Hepatic stellate cell (primary cell): ENCODE measurements at regions not wholly inside any gene's neighbourhood (a gene's known extent, or its start where the extent isn't known, plus 50 kb on each side); places are given as distances from the start of the nearest gene placed in this dataset.

Experiments
- DNase-seq: peaks from one replicate; pipeline ENCODE4 v3.0.0; 2011; ENCODE audit warnings: low spot score

DNA sequence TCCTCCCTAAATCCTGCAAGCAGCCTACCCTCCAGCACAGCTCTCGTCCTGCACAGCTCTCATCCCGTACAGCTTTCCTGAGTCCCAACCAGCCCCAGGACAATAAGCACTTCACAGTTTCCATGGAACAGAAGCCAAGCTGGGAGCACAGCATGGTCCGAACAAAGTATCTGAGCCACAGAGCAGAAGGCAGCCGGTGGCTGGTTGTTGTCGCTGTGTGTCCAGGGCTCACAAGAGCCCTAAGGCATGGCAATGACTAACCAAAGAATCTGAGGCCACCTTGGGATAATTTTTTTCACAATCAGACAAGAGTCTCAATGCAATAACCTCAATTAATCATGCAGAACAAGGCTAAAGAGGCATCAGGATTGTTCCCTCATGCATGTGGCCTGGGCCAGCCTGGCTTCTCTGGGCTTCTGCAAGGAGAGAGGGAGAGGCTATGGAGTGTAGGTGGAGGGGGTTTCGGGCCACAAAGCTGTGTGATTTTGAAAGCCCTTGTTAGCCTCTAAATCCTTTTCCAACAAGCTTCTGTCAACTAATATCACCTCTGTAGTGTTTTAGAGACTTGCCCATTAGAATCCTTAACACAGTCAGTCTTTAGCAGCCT is 323.4 kb downstream of the PIK3R1 start:
- DNase-seq, result no peak

DNA sequence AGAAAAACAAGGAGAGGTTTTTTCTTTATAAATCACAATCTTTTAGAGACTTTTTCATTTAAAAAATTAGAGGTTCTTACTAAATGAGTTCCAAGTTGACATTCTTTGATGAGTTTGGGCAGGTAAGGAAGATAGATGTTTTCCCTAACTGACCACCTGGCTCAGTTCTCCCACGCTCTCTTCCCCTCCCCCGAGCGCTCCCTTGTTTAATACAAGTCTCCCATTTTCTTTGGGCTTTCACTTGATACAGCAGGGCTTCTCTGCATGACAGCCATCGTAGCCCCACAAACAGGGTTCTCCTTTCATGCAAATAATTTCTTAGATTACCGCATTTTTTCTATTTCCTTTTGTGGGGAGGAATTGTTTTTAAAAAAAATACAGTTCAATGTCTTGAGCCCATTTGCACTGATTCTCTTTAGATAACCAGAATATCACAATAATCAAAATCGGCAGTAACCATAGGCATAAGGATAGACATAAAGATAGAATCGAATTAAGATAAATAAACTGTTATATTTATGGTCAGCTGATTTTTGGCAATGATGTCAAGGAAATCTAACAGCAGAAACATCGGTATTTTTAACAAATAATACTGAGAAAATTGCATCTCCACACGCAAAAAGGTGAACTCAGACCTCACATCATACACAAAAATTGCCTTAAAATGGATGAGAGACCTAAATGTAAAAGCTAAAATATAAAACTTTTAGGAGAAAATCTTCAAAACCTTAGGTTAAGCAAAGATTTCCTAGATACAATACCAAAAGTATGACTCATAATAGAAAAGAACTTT is 325.4 kb downstream of the PIK3R1 start:
- no peak for DNase-seq

DNA sequence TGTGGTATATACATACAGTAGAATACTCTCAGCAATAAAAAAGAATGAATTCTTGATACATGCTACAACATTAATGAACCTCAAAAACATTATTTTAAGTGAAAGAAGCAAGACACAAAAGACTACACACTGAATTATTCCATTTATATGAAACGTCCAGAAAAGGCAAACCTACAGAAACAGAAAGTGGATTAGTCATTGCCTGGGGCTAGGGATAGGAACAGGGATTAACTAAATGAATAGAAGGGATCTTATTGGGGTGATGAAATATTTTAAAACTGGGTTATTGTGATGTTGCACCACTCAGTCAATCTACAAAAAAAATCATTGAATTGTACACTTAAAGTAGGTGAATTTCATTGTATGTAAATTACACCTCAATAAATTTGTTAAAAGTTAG is 326.7 kb downstream of the PIK3R1 start:
- DNase-seq, result no peak

DNA sequence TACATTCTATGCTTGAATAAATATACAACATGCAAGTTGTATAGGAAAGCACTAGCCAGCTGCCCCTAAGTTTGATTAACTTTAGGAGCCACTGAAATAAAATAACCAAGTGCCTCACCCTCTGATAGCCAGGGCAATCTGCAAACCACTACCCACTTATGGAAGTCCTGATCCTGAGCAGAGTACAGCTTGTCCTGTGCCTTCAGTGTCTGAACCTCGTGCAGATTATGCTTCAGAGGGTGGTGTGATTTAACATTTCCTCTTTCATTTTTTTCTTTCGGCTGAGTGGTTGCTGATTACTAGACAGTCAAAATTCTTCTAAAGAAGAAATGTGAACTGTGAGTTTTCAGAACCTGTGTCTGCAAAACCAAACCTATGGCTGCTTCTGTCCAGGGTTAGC is 327.7 kb downstream of the PIK3R1 start:
- DNase-seq, result no peak

DNA sequence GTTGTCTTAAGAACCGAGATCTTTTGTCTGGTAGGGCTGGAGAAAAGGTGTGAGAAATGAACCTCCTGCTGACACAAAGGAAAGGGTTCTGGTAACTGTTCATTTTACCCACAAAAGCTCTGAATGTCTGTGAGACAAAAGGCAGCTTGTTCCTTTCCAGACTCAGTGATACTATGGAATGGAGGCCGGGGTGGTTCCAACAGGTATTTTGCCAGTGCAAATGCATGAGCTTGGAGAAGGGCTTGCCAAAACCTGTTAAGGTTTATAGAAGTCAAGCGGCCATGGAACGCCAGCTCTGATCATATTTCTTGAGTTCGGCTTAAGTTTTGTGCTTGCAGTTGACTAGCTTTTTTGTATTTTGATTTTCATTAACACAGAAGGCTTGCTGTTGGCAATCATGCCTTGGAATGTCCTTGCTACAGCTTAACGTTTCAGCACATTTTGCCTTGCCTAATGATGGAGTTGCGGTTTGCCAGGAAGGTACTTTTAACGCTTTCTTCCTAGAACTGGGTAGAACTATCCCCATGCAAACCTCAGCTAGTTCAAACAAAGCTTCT is 328.6 kb downstream of the PIK3R1 start:
- DNase-seq, result no peak

DNA sequence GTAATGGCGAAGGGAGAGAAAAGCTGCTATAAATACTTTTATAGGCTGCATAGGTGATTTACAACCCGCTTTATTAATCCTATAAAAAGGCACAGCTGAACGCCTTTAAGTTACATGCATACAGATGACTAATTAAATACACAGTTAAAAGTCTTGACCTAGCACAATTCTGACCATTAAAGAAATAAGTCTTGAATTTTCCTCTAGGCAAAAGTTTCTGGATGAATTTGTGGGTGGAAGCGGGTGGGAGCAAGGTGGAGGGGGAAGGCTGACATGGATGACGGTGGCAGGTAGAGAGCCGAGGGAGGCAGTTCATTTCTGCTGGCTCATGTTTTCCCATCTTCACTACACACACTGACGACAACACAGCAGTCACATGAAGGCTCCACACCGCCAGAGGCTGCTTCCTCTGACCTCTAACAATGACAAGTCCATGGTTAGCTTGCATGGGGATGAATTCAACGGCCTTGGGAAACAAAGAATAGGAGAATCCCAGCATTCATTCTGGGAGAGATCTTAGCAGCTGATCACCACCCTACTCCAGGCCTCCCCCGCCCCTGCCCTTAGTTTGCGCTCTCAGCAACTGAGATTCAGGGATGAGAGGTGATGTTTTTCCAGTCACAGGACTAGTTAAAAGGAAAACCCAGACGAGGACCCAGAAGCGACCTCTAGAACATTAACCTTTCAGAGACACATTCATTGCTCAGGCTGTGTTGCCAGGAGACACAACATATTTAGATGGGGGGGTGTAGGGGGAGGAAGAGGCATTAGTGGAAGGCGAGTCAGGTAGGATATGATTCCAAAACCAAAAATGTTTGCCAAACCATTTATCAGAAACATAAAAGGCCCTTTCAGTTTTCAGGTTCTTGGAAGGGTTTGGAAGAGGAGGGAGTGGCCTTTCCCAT is 329.3 kb downstream of the PIK3R1 start:
- no peak for DNase-seq

DNA sequence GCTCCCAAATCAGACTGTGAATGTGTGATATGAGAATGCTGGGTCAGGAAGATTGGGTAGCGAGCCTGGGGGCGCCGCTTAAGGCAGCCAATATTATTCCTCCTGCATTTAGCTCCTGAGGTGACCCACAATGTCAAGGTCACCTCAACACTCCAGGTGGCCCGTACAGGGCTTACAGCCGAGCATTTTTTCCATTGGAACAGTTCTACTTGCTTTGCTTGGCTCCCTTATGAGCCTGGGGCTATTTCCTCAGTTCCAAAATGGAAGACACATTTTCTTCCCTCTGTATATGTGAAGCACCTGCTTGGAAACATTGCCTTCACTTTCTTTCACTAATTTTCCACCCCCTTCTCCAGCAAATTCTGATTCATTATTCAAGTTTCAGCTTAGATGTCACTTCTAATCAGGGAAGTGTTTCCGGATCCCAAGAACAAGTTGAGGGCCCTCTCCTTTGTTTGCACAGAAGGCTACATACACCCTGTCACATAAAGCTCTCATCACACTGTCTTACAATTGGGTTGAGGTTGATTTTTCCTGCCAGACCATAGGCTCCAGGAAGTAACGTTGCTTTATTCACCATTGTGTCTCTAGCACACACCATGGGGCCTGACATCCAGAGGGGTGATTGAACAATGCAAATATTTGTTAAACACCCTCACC is 330.2 kb downstream of the PIK3R1 start:
- DNase-seq, result no peak

DNA sequence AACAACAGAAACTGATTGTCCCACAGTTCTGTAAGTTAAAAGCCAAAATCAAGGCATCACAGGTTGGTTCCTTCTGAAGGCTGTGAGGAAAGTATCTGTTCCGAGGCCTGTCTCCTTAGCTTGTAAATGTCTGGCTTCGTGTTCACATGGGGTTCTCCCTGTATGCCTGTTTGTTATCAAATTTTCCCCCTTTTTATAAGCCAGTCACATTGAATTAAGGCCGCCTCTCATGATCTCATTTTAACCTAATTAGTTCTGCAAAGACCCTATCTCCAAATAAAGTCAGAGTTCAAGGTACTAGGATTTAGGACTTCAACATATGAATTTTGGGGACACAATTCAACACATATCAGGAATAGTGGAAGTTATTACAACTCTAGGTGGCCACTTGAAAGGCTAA is 331.5 kb downstream of the PIK3R1 start:
- DNase-seq, result no peak

DNA sequence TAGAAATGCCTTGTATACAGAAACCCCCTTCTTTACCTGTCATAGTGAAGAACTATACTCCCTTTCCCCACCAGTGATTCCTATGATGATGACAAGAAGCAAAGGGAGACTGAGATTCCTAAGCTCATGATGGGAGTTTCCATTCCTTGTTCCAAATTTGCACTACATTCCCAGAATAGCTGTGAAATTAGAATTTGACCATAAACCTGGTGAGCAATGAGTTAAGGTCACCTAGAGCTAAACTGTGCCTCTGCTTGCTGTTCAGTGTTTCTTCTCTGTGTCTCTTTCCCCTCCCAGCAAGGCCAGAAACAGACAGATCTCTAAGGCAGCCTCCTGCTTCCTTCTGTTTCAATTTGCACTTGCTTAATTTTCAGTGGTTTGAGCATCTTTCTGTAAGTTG is 332.1 kb downstream of the PIK3R1 start:
- no peak for DNase-seq

DNA sequence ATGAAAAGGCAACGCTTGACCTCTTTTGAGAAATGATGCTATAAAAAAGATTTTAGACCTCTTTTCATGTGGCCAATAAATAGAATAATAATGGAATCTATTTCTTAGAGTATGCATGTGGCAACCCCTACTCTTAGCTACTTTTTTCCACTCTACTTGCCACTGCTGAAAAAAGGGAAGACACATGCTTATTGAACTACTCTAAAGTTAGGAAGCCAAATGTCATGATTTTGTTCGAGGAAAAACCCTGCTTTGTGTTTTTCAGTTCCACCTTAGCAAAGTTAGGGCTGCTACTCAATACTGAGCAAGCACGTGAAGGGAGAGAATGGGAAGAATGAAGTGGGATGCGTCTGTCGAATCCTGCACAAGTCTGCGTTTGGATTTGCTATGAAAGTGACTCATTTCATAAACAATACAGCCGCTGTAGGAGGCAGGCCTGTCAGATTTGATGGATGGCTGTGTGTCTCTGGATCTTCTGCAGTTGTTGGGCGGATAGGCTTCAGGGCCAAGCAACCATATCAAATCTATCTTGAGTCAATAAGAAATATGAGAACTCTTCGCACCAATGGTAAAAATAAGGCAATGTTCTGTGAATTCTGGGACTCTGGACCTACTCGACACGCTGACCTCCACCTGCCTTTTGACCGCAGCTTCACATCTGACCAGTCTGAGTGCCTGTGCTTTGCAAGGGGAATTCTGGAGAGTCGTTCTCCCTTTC is 333.6 kb downstream of the PIK3R1 start:
- peak; percentile 59 for DNase-seq

DNA sequence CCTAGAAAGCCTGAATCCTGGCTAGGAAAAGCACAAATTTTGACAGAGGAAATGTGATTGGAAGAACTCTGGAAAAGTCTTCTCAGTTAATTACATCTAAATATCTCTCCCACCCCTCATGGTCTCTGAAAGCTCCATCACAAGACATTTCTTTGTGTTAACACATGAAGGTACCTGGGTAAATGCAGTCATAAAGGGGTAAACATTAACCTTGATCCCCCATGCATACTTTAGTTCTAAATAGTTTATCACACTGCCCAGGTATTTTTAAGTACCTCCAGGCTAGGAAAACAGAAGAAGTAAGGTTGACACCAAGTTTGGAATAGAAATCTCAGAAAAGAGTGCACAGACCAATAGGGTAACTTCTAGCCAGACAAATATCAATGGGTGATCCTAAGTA is 334.5 kb downstream of the PIK3R1 start:
- no peak for DNase-seq

DNA sequence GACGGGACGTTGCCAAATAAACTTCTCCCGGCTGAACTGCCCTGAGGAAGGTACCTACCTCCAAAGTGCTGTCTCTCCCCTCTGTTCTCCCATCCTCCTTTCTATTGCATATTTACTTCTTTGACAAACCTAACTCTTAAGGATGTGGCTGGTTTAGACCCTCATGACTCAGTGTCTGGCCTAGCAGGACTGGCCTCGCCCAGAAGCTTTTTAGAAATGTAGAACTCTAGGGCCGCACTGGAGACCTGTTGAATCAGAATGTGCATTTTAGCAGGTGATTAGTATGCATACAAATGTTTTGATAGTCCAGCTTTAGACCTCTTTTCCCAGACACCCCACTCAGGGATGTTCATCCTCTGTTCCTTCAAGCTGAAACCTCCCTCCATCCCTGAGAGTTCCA is 335.9 kb downstream of the PIK3R1 start:
- DNase-seq, result no peak

DNA sequence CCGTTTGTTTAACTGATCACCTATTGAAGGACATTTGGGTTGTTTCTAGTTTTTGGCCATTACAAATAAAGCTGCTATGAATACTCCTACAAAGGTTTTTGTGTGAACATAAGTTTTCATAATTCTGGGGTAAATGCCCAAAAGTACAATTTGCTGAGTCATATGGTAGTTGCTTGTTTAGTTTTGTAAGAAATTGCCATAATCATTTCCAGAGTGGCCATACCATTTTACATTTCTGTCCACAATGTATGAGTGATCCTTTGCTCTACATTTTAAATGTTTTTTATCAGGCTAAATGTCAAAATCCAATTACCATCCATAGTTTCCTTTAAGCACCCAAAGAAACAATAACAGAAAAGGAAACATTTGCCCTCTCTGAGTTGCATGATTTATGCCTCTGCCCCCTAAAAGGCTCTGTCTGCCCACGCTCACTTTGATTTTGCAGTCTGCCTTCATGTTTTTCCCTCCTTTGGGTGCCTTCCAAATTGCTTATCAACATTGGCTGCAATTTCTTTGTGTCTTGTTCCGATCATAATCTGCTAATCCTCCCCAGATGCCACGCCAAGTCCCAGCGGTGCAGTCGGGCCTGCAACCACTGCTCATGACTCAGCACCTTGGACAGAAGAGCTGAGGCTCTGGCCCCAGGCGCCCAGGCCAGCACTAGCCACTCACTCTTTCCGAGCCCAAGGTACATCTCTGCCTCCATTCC is 339.2 kb downstream of the PIK3R1 start:
- DNase-seq, result peak; percentile 25

DNA sequence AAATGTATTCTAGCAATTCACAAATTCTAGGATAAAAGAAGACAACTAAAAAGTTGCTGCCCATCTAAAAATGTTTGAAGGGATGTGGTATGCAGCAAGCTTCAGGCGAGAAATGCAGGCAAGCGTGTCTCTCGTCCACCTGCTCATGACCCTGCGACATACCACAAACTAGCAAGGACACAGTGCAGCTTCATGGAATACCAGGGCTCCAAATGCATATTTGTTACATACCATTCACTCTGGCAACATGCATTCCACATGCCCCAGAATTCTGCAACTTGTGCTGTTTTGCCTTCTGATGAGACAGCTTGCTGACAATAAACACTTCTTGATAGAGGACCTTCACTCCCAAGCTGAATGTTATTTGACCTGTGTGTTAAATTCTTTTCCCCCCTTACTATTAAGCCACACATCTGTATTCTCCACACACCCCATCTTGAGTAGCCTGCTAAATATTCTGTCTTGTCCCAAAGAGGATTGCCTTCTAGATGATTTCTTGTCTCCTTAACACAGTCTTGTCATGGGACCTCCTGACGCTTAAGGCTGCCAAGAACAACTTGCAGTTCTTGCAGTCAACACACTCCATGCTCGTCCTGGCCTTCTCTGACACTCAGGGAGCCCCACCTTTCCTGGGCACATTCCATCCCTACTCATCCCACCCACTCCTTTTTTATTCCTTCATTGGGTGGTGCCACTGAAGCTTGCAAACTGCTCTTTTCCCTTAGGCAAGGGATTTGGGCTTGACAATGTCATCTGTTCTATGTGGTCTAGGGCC is 340.5 kb downstream of the PIK3R1 start:
- no peak for DNase-seq

DNA sequence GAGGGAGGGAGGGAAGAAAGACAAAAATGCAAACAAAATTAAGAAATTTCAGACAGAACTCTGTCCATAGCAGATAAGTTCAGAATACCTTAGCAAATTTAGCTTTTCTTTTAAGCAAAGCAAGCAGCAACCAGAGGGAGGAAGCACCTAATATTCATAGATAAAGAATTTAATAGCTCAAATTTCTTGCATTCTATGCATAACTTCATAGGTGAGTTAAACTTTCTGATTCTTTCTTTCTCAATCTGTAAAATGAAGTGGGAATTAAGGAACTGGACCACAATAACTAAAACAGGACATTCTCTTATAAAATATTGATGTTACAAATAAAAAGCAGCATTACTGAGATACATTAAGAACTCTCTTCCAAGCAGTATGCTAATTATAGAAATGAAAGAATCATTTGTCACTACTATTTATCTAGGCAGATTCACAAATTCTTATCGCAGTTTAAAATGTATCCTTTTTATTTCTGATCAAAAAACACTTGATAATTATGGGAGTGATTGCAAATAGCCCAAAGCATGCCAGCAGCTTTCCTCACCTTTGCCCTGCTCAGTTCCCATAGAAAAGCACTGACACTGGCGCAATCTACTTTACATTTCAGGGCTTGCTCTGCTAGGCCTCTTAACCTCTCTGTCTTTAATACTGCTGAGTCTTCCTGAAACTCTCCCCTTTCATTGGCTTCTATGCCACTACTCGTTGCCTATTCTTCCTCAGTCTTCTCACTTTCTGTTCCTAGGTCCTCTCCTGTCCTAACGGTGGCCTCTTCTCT is 341.8 kb downstream of the PIK3R1 start:
- DNase-seq, result no peak

DNA sequence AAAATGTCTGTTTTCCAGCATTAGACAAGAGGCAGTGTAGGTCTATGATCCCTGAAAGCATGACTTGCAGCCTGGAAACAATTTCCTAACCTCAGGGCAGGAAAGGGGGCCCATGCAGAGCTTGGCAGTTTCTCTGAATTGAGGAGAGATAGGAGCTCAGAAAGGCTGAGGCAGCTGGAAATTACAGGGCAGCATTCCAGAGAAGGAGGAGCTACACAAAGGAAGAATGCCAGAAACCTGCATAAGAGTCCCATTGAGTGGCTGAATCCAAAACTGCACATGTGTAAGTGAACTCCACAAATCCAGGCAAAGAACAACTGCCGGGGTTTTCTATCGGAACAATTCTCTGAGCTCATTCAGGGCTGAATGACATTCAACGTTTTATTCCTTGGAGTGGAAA is 346.8 kb downstream of the PIK3R1 start:
- no peak for DNase-seq

DNA sequence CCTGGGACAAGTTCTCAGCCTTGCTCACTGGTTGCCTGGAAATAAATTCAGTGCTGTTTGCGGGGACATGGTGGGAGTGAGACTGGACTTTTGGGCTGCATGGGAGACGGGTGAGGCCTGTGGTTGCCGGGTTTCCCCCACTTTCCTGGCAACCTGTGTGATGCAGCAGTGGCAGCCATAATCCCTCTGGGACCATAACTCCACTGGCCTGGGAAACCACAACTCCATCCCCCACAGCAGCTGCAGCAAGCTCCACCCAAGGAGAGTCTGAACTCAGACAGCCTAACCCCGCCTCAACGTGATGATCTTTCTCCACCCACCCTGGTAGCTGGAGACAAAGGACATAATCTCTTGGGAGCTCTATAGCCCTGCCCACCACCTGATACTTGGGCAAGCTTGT is 349.9 kb downstream of the PIK3R1 start:
- no peak for DNase-seq

DNA sequence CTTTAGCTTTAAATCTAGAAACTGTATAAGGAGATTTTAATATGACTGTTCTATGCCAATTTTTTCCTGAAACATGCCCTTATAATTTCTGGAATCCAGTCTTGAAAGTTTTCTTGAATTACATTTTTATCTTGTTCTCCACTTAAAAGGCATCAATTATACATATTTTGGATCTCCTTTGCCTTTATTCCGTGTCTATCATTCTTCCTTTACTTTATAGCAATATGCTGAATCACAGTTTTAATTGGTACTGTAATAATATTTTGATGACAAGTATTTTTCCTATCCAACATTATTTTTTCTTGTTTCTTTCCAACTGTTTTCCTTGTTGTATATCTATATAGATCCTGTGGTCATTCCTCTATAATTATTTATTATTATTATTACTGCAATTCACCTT is 361.2 kb downstream of the PIK3R1 start:
- no peak for DNase-seq

DNA sequence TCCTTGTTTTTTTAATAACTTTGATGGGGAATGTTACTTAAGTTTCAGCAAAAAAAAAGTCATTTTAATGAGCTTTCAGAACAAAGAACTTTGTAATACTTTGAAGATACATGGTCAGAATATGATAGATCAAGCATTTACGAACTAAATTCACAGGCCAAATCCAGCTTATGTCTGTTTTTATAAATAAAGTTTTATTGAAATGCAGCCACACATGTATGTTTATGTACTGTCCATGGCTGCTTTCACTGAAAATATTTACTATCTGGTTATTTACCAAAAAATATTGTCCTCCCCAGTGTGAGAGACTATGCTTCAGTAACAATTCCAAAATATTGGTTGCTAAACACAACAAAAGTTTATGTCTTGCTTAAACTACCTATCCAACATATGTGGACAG is 366.7 kb downstream of the PIK3R1 start:
- DNase-seq, result no peak
